HAP-1 (cell line): ENCODE measurements at regions not wholly inside any gene's neighbourhood (a gene's known extent, or its start where the extent isn't known, plus 50 kb on each side); places are given as distances from the start of the nearest gene placed in this dataset.
A peak's percentile ranks its signal among the peaks of the same experiment; 100 is the strongest.

Source experiments
- DNase-seq, 2 experiments: peaks; one replicate each; pipeline ENCODE4 v3.0.0-alpha.2; 2016 to 2020; ENCODE audit warnings: low spot score in 2 of 2
- H3K27me3 ChIP-seq: fragments of 250-450 bp; sonication (Bioruptor Pico); 2 replicates; pipeline ENCODE4 v1.5.1; 2020; ENCODE audit warnings: low read depth, mild to moderate bottlenecking, moderate library complexity
- H3K36me3 ChIP-seq: fragments of 250-450 bp; sonication (Bioruptor Pico); replicated peaks from 2 replicates; pipeline ENCODE4 v1.5.1; 2020; ENCODE audit warnings: mild to moderate bottlenecking
- H3K4me1 ChIP-seq: fragments of 250-450 bp; sonication (Bioruptor Pico); 2 replicates; pipeline ENCODE4 v1.5.1; 2020; ENCODE audit warnings: mild to moderate bottlenecking
- H3K4me3 ChIP-seq: fragments of 250-450 bp; sonication (Bioruptor Pico); 2 replicates; pipeline ENCODE4 v1.5.1; 2020; ENCODE audit warnings: mild to moderate bottlenecking, moderate library complexity
- H3K9me3 ChIP-seq: fragments of 250-450 bp; sonication (Bioruptor Pico); 2 replicates; pipeline ENCODE4 v1.5.1; 2020; ENCODE audit warnings: mild to moderate bottlenecking, moderate library complexity
- in situ Hi-C: fragments of 300-500 bp; cut with MboI; formaldehyde crosslinking; loops from 3 replicates; pipeline ENCODE4 v1.14.3; 2020; ENCODE audit warnings: low sequenced_read_pairs, inconsistent platforms, mixed read lengths

DNA sequence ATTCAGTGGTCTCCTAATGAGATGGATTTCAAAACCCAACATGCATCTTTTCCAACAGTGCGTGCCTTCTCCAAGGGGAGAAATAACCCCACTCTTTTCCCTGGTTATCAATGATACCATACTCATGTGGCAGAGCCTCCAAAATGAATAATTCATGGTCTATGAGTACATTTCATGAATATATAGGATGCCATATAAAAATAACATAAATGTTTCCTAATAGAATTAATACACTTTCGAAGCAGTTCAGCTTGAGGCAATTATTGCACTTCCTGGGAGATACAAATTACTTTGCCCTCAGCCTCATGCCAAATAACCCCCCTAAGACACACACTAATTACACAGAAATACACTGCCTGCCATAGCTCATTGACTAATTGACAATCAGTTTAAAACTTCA lies 318.6 kb downstream of the ZSWIM6 start:
- DNase-seq: no peak
- Histone ChIP-seq H3K27me3 (no peaks in the 10 kb centered on the region), H3K4me1 (no peaks in the 10 kb centered on the region), H3K4me3 (no peak overlapping the region), H3K36me3 (no peaks in the 10 kb centered on the region), H3K9me3 (no peaks in the 10 kb centered on the region)
- in situ Hi-C loops: no loop called here

DNA sequence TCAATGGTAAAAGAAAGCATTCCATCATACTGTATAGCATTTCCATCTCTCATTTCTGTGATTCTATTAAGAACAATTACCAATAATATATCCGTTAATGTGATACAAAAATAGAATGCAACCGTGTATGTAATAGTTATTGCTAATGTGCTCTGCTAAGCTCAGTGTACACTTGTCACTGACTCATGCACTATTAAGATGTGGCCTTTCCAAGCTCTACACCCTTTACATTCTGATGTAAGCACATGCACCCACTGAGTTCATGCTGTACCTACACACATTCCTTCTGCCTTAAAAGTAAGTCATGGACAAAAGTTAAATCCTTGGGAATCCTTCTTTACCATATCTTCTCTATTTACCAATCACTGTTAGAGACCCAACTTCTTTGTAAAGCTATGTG lies 319.1 kb downstream of the ZSWIM6 start:
- no peaks in the 10 kb centered on the region for H3K4me1 ChIP-seq
- no peaks in the 10 kb centered on the region for H3K36me3 ChIP-seq
- no peak for DNase-seq
- no peak overlapping the region for H3K4me3 ChIP-seq
- H3K27me3 ChIP-seq: no peaks in the 10 kb centered on the region
- no peaks in the 10 kb centered on the region for H3K9me3 ChIP-seq
- in situ Hi-C loops: no loop called here

- H3K4me3 ChIP-seq: no peak overlapping the region
- DNase-seq: no peak
- no peaks in the 10 kb centered on the region for H3K27me3 ChIP-seq
- no peaks in the 10 kb centered on the region for H3K36me3 ChIP-seq
- H3K4me1 ChIP-seq: peaks cover 14% of the 10 kb centered on the region
- in situ Hi-C loops: no loop called here
- no peaks in the 10 kb centered on the region for H3K9me3 ChIP-seq
These were observed 320.9 kb downstream of the ZSWIM6 start for GRCh38 chr5:61652916-61653315.

- Histone ChIP-seq H3K4me1 (peaks cover 19% of the 10 kb centered on the region), H3K9me3 (no peaks in the 10 kb centered on the region), H3K36me3 (no peaks in the 10 kb centered on the region), H3K27me3 (no peaks in the 10 kb centered on the region), H3K4me3 (no peak overlapping the region)
- peak in 1 of 2 experiments; percentile 22 for DNase-seq
- in situ Hi-C loops: no loop called here
These were observed 321.9 kb downstream of the ZSWIM6 start for GRCh38 chr5:61653807-61654580.

DNA sequence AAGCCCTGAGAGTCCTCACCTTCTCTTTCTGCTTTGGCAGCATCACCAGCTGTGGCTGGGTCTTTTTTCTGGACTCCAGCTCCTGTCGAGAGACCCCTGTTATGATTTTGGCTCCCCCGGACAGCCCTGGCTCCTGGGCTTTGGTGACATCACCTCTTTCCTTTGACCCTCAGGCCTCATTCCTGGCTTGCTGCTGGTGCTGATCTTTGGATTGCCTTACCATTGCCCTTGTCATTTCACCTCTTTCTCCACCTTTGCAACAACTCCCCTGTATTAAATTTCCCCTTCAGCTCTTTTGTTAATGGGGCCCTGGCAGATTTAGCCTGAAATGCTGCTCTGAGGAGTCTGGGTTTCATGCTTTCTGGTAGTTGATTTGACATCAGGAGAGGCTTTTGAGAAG lies 322.8 kb downstream of the ZSWIM6 start:
- in situ Hi-C loops: no loop called here
- Histone ChIP-seq H3K27me3 (no peaks in the 10 kb centered on the region), H3K4me3 (no peak overlapping the region), H3K36me3 (no peaks in the 10 kb centered on the region), H3K4me1 (peaks cover 19% of the 10 kb centered on the region), H3K9me3 (no peaks in the 10 kb centered on the region)
- DNase-seq: no peak

- Histone ChIP-seq H3K36me3 (no peaks in the 10 kb centered on the region), H3K4me1 (peaks cover 19% of the 10 kb centered on the region), H3K9me3 (no peaks in the 10 kb centered on the region), H3K27me3 (no peaks in the 10 kb centered on the region), H3K4me3 (no peak overlapping the region)
- peak in 1 of 2 experiments; percentile 51 for DNase-seq
- in situ Hi-C loops: no loop called here
These were observed 325.0 kb downstream of the ZSWIM6 start for GRCh38 chr5:61657010-61657409.

DNA sequence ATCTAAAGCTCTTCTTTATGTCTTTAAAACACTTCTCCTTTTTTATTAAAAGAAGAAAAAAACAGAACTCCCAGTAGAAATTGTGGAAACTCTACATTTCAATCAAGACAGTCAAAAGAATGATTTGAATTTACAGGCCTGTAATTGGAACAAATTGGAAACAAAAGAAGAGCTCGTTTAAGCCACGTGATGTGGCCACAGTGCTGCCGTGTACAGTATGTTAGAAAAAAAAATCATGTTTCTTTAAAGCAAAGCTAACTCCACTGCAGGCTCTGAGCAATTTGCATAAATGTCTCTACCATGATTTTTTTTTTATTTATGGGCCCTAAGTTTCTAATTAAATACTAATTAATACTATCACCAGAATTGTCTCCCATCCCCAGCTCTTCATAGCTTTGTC lies 325.6 kb downstream of the ZSWIM6 start:
- no peaks in the 10 kb centered on the region for H3K27me3 ChIP-seq
- no peaks in the 10 kb centered on the region for H3K9me3 ChIP-seq
- in situ Hi-C loops: no loop called here
- peaks cover 19% of the 10 kb centered on the region for H3K4me1 ChIP-seq
- H3K36me3 ChIP-seq: no peaks in the 10 kb centered on the region
- H3K4me3 ChIP-seq: no peak overlapping the region
- DNase-seq: peak in 1 of 2 experiments; percentile 10

DNA sequence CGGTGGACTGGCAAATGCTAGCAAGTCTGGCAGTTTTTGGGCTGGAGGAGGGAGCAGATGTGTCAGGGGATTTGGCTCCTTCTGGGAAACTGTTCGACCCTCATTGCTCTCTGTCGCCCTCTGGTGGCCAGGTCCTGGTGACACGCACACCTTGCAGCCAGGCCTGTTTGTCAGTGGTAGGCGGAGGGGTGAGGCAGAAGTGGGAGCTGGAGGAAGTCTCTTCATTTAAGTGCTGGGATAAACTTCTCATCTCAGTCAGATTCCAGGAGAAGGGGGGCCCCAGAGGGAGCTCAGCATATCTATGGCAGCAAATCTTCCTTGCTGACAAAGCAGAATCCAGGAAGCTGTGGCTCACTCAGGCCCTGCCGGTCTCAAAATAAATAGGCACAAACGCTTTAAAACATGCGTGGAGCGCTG lies 326.5 kb downstream of the ZSWIM6 start:
- no peaks in the 10 kb centered on the region for H3K36me3 ChIP-seq
- H3K27me3 ChIP-seq: no peaks in the 10 kb centered on the region
- DNase-seq: peak; percentile 76 to 96
- in situ Hi-C loops: no loop called here
- H3K9me3 ChIP-seq: no peaks in the 10 kb centered on the region
- no peak overlapping the region for H3K4me3 ChIP-seq
- H3K4me1 ChIP-seq: peaks cover 19% of the 10 kb centered on the region

DNA sequence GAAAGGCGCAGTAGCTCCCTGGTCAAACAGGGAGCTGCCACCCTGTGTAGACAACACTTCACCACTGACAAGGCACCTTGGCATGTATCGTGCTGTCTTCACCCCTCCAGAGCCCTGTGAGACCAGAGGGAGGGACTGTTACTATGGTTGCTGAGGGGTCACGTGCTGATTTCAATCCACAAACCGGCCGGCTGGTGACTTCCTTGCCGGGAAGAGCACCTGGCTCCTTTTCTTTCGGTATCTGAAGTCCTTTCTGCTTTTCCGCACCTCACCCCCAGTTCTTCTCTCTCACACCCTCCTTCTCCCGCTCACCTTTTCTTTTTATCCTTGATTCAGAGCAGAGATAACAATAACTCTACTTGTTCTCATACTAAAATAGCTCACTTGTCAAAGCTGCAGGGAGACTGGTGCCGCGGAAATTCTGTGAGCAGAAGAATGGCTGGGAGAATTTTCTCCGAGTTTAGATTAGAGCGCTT lies 327.2 kb downstream of the ZSWIM6 start:
- Histone ChIP-seq H3K27me3 (no peaks in the 10 kb centered on the region), H3K4me3 (no peak overlapping the region), H3K9me3 (no peaks in the 10 kb centered on the region), H3K4me1 (peaks cover 19% of the 10 kb centered on the region), H3K36me3 (no peaks in the 10 kb centered on the region)
- in situ Hi-C loops: no loop called here
- DNase-seq: no peak

- in situ Hi-C loops: no loop called here
- H3K9me3 ChIP-seq: no peaks in the 10 kb centered on the region
These were observed 330.6 kb downstream of the ZSWIM6 start for GRCh38 chr5:61662670-61663069.

GRCh38 chr5:61666064-61666621 lies 334.1 kb downstream of the ZSWIM6 start:
- Histone ChIP-seq H3K9me3 (no peaks in the 10 kb centered on the region), H3K4me1 (no peaks in the 10 kb centered on the region), H3K4me3 (no peak overlapping the region), H3K36me3 (no peaks in the 10 kb centered on the region), H3K27me3 (no peaks in the 10 kb centered on the region)
- DNase-seq: no peak
- in situ Hi-C loops: no loop called here

More at GRCh38 chr5:61662670-61663069, 330.6 kb downstream of the ZSWIM6 start:
- DNase-seq: no peak
- Histone ChIP-seq H3K4me3 (no peak overlapping the region), H3K27me3 (no peaks in the 10 kb centered on the region), H3K4me1 (peaks cover 8% of the 10 kb centered on the region), H3K36me3 (no peaks in the 10 kb centered on the region)

DNA sequence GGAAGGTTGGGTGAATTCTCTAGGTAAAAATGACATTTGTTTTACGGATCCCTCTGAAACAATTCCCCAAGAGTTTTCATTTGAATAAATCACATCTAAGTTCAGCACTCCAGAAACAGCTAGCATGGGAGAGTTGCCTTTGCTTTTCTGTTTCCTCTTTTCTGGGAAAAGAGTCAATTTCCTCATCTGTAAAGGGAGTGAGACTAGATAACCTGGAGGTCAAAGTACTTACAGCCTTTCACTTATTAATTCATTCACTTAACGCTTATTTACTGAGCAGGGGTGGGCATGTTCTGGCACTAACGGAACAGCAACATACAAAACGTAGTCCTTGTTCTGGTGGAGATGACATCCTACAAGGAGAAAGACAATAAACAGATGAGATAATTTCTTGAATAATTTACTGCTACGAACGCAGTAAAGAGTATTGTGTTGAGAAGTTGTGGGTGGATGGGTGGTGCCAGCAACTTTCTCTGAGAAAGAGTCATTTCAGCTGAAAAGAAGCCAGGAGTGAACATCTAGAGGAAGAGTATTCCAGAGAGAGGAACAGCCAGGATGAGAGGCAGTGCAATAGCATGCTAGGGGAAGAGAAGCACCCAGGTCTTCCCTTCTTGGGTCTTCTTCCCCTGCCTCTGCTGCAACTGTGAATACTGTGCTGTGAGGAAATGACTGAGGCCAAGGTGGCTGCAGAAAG lies 335.6 kb downstream of the ZSWIM6 start:
- H3K9me3 ChIP-seq: no peaks in the 10 kb centered on the region
- no peaks in the 10 kb centered on the region for H3K4me1 ChIP-seq
- H3K36me3 ChIP-seq: no peaks in the 10 kb centered on the region
- no peak overlapping the region for H3K4me3 ChIP-seq
- in situ Hi-C loops: no loop called here
- DNase-seq: no peak
- no peaks in the 10 kb centered on the region for H3K27me3 ChIP-seq

DNA sequence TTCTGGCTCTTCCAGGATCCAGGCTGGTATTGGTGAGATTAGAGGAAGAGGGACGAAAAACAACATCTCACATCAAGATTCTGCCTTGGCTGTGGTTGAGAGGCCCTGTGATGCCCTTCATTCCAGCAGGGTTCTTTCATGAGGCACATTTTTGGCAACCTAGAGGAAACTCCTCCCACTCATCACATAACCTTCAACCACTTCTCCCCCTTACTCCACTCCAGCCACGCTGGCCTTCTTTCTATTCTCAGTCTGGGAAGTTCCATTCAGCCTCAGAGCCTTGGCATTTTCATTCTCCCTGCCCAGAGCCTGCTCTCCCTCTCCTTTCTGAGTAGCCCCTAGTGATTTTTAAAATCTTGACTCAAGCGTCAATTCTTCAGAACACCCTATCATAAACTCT lies 337.5 kb downstream of the ZSWIM6 start:
- in situ Hi-C loops: no loop called here
- no peak for DNase-seq
- Histone ChIP-seq H3K9me3 (no peaks in the 10 kb centered on the region), H3K4me3 (no peak overlapping the region), H3K27me3 (no peaks in the 10 kb centered on the region), H3K36me3 (no peaks in the 10 kb centered on the region), H3K4me1 (no peaks in the 10 kb centered on the region)

- no peak overlapping the region for H3K4me3 ChIP-seq
- no peaks in the 10 kb centered on the region for H3K9me3 ChIP-seq
- no peak for DNase-seq
- H3K4me1 ChIP-seq: peaks cover 9% of the 10 kb centered on the region
- no peaks in the 10 kb centered on the region for H3K27me3 ChIP-seq
- in situ Hi-C loops: no loop called here
- H3K36me3 ChIP-seq: no peaks in the 10 kb centered on the region
These were observed 338.9 kb downstream of the ZSWIM6 start for GRCh38 chr5:61670941-61671340.
